ENCODE measurements at regions not wholly inside any gene's neighbourhood (a gene's known extent, or its start where the extent isn't known, plus 50 kb on each side); places are given as distances from the start of the nearest gene placed in this dataset.

DNA sequence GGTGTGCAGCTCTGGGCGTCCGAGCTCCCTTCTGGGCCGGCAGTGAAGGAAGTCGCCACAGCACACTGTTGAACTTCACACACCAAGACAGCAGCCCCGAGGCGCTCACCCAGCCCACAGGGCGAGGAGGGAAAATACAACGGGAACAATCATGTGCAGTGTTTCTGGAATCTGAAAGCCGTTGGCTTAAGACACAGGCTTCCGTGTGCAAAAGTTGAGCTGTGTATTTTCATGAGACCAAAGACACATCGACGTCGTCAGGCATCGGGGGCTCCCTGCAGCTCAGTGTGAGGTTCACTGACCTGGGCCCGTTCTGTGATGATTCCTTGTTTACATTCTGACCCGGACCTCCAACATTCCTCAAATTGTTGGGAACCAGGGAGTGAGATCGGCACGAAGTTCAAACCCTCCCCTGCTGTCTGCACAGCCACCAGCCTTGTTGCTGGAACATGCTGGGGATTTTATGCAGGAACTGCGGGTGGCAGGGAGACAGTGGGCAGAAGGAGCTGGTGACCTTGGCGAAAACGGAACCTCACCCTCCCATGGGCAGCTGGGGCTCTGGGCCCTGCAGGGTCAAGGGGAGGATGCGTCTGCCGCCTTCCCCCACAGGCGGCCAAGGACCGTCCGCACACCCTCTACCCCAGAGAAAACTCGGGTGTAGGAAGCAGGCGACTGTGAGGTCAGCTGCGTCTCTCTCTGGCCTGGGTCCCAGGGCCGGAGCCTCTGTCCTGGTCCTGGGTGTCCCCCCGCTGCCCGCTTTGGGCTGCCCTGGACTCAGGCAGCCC, 72.2 kb downstream of the METRNL start:
- TF ChIP-seq, protein P1, sequence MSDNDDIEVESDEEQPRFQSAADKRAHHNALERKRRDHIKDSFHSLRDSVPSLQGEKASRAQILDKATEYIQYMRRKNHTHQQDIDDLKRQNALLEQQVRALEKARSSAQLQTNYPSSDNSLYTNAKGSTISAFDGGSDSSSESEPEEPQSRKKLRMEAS (IDR thresholded peaks at IDR 0.05; ENCODE audit: low read depth, low read length) = no peak
- TF ChIP-seq POLR2A (IDR thresholded peaks at IDR 0.05; ENCODE audit: extremely low read depth, insufficient read length) = no peak
- no peak for TF ChIP-seq MYC (IDR thresholded peaks at IDR 0.05; ENCODE audit: low read depth, low read length)
- TF ChIP-seq, protein P2, sequence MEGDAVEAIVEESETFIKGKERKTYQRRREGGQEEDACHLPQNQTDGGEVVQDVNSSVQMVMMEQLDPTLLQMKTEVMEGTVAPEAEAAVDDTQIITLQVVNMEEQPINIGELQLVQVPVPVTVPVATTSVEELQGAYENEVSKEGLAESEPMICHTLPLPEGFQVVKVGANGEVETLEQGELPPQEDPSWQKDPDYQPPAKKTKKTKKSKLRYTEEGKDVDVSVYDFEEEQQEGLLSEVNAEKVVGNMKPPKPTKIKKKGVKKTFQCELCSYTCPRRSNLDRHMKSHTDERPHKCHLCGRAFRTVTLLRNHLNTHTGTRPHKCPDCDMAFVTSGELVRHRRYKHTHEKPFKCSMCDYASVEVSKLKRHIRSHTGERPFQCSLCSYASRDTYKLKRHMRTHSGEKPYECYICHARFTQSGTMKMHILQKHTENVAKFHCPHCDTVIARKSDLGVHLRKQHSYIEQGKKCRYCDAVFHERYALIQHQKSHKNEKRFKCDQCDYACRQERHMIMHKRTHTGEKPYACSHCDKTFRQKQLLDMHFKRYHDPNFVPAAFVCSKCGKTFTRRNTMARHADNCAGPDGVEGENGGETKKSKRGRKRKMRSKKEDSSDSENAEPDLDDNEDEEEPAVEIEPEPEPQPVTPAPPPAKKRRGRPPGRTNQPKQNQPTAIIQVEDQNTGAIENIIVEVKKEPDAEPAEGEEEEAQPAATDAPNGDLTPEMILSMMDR (IDR thresholded peaks at IDR 0.05; ENCODE audit: low read depth, low read length) = no peak
- DNase-seq (ENCODE audit: low read depth) = no peak
- no peak overlapping the region for H3K4me3 ChIP-seq (ENCODE audit: low read depth, low read length)

- no peak for DNase-seq (ENCODE audit: low read depth)
- no peak overlapping the region for H3K4me3 ChIP-seq (ENCODE audit: low read depth, low read length)
- TF ChIP-seq MYC (IDR thresholded peaks at IDR 0.05; ENCODE audit: low read depth, low read length) = no peak
- TF ChIP-seq, protein P2 (IDR thresholded peaks at IDR 0.05; ENCODE audit: low read depth, low read length) = no peak
- TF ChIP-seq, protein P1 (IDR thresholded peaks at IDR 0.05; ENCODE audit: low read depth, low read length) = no peak
- TF ChIP-seq POLR2A (IDR thresholded peaks at IDR 0.05; ENCODE audit: extremely low read depth, insufficient read length) = no peak
Measured at GRCh38 chr17:83152227-83152744, 72.9 kb downstream of the METRNL start.

DNA sequence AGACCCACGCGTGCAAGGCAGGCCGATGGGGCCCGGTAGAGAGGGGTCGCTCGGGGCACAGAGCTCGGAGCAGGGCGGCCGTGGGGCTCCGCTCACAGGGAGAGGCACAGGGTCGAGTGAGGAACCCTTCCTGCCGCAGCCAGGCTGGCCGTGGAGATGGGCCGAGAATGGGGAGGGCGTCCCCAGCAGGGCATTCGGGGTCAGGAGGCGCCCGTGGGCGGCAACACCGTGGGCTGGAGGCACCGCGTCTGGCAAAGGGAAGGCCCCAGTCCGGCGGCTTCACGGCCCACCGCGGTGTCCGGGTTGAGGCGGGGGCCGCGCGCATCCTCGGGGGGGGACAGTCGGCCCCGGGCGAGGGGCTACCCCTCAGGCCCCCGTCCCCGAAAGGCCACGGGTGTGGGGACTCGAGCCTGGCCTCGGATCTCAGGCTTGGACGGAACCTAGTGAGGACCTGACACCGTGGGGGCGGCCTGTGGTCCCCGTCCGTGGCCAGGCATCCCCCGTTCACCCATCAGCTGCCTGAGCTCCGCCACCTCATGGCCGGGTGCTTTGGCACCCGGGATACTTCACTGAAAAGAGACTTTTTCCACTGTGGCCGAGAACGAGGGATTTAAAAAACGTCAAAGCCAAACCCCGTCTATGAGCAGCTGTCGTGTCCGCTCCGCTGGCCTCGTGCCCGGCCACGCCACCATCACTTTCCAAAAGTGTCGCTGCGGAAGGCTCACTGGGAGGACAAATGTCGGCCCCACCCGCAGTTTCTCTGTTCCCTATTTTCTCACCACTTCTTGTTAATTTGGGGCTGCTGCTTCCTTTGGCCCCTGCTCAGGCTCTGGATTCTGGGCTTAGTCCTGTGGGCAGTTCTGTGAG, 73.6 kb downstream of the METRNL start:
- TF ChIP-seq MYC (IDR thresholded peaks at IDR 0.05; ENCODE audit: low read depth, low read length) (no peak), POLR2A (IDR thresholded peaks at IDR 0.05; ENCODE audit: extremely low read depth, insufficient read length) (no peak)
- TF ChIP-seq, protein P2 (IDR thresholded peaks at IDR 0.05; ENCODE audit: low read depth, low read length) = no peak
- TF ChIP-seq, protein P1 (IDR thresholded peaks at IDR 0.05; ENCODE audit: low read depth, low read length) = no peak
- no peak overlapping the region for H3K4me3 ChIP-seq (ENCODE audit: low read depth, low read length)
- DNase-seq (ENCODE audit: low read depth) = no peak

- TF ChIP-seq, protein P1 (IDR thresholded peaks at IDR 0.05; ENCODE audit: low read depth, low read length) = no peak
- no peak for TF ChIP-seq MYC (IDR thresholded peaks at IDR 0.05; ENCODE audit: low read depth, low read length)
- TF ChIP-seq POLR2A (IDR thresholded peaks at IDR 0.05; ENCODE audit: extremely low read depth, insufficient read length) = no peak
- TF ChIP-seq, protein P2 (IDR thresholded peaks at IDR 0.05; ENCODE audit: low read depth, low read length) = no peak
- DNase-seq (ENCODE audit: low read depth) = no peak
- H3K4me3 ChIP-seq (ENCODE audit: low read depth, low read length) = no peak overlapping the region
Measured at GRCh38 chr17:83153681-83154310, 74.4 kb downstream of the METRNL start.

DNA sequence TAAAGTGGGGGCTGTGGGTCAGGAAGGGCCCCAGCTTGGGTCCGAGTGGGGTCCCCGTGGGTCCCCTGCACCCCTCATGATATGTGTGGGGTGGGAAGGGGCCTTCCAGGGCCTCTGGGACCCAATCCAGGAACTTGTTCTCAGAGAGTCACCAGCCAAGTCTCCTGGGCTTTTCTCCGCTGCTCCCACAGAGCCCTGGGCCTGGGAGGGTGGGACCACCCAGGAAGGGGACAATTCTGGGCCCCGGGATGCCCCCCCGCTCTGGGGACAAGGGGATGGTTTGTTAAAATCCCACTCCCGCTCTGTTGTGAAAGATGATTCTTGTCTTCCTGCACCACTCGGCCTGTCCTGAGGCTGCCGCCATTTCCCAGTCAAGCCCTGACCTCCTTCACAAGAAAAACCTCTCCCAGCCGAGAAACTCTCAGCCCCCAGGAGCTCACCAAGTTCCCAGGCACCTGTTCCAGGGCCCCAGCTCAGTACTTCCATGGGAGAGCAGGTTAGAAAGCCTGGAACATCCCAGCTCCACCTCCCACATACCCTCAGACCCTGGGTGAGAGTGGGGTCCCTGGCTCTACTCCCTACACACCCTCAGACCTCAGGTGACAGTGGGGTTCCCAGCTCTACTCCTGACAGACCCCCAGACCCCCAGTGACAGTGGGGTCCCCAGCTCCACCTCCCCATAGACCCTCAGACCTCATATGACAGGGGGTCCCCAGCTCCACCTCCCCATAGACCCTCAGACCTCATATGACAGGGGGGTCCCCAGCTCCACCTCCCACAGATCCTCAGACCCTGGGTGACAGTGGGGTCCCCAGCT, 75.1 kb downstream of the METRNL start:
- no peak for DNase-seq (ENCODE audit: low read depth)
- H3K4me3 ChIP-seq (ENCODE audit: low read depth, low read length) = no peak overlapping the region
- TF ChIP-seq, protein P2 (IDR thresholded peaks at IDR 0.05; ENCODE audit: low read depth, low read length) = no peak
- TF ChIP-seq, protein P1 (IDR thresholded peaks at IDR 0.05; ENCODE audit: low read depth, low read length) = no peak
- TF ChIP-seq MYC (IDR thresholded peaks at IDR 0.05; ENCODE audit: low read depth, low read length) = no peak
- no peak for TF ChIP-seq POLR2A (IDR thresholded peaks at IDR 0.05; ENCODE audit: extremely low read depth, insufficient read length)
